Kidney (tissue), 13 donors: ENCODE measurements at regions not wholly inside any gene's neighbourhood (a gene's known extent, or its start where the extent isn't known, plus 50 kb on each side); places are given as distances from the start of the nearest gene placed in this dataset.
A peak's percentile ranks its signal among the peaks of the same experiment; 100 is the strongest.

ENCODE experiments used
- DNase-seq, 5 donors: peaks; one replicate each; pipeline ENCODE4 v3.0.0-alpha.2; 2013 to 2020
- FAIRE-seq: peaks from 2 replicates; lab custom pipeline; 2012; peaks lifted over from hg19 to GRCh38; lab: Jason Lieb, UNC
- H3K27ac ChIP-seq, 2 donors: one replicate each; pipeline ENCODE4 v1.7.0; 2013; ENCODE audit warnings: low read depth in 2 of 2, low read length in 2 of 2, inconsistent platforms in 1 of 2
- H3K27me3 ChIP-seq: one replicate; pipeline ENCODE4 v1.7.1; 2013; ENCODE audit warnings: low read length, inconsistent platforms; ENCODE audit not compliant: control insufficient read depth, insufficient read depth
- H3K36me3 ChIP-seq, 3 donors: one replicate each; pipeline versions ENCODE4 v1.7.0 to v1.7.1; 2013; ENCODE audit warnings: low read length in 3 of 3, control low read depth in 1 of 3, inconsistent platforms in 1 of 3; ENCODE audit not compliant: insufficient read depth in 3 of 3, control insufficient read depth in 2 of 3
- H3K4me1 ChIP-seq, 3 donors: one replicate each; pipeline versions ENCODE4 v1.7.0 to v1.7.1; 2013; ENCODE audit warnings: low read length in 3 of 3, inconsistent platforms in 1 of 3, low read depth in 1 of 3; ENCODE audit not compliant: control insufficient read depth in 2 of 3, insufficient read depth in 2 of 3
- H3K4me3 ChIP-seq, 3 donors: one replicate each; pipeline versions ENCODE4 v1.7.0 to v1.8.1; 2013; ENCODE audit warnings: low read length in 3 of 3, control low read depth in 1 of 3, inconsistent platforms in 1 of 3
- H3K9ac ChIP-seq, 3 donors: one replicate each; pipeline versions ENCODE4 v1.7.0 to v1.7.1; 2013; ENCODE audit warnings: low read length in 3 of 3, control low read depth in 1 of 3, inconsistent platforms in 1 of 3
- H3K9me3 ChIP-seq, 3 donors: one replicate each; pipeline versions ENCODE4 v1.7.0 to v1.7.1; 2013; ENCODE audit warnings: low read length in 3 of 3, control low read depth in 1 of 3, inconsistent platforms in 1 of 3; ENCODE audit not compliant: control insufficient read depth in 2 of 3, insufficient read depth in 1 of 3
- intact Hi-C: fragments of 100-400 bp; cut with DNase I; formaldehyde crosslinking; loops from one replicate; pipeline ENCODE4 v1.11.1; 2022
- TF ChIP-seq, protein P1 (sequence below): IDR thresholded peaks from 3 replicates; pipeline ENCODE4 v1.5.1; 2012; ENCODE audit warnings: mild to moderate bottlenecking, moderate library complexity, borderline replicate concordance; ENCODE audit not compliant: insufficient read depth; ENCODE audit errors: extremely low read depth
- donor health status: control.
- donor health status: control.
- donor health status: control.
- donor health status: control.
- donor health status: control.
- donor health status: DM: yes; HTN: yes; CAD: no.
- donor health status: Normal renal cell carcinoma (clear cell type).

DNA sequence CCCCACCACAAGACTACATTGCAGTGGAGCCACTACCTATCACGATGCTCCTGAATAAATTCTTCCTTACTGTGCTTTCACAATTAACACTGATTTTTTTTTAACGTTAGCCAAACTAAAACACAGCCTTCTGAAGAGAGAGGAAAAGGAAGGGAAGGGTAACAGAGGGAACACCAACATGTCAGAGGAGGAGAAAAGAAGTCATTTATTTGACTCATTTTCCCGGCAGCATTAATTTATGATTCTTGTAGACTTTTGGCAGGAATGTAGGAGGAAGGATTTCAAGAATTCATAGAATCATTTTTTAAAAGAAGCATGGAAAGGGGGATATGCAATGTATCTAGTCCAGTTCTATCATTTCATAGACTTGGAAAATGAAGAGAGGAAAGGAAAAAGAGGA is 74.3 kb upstream of the IQCM start:
- Histone ChIP-seq H3K4me3 (no peak overlapping the region), H3K9ac (no peak overlapping the region), H3K27ac (no peak overlapping the region), H3K27me3 (no peaks in the 10 kb centered on the region), H3K36me3 (no peaks in the 10 kb centered on the region), H3K4me1 (no peaks in the 10 kb centered on the region), H3K9me3 (no peaks in the 10 kb centered on the region)
- FAIRE-seq (no peak), DNase-seq (no peak)
- TF ChIP-seq, protein P1, sequence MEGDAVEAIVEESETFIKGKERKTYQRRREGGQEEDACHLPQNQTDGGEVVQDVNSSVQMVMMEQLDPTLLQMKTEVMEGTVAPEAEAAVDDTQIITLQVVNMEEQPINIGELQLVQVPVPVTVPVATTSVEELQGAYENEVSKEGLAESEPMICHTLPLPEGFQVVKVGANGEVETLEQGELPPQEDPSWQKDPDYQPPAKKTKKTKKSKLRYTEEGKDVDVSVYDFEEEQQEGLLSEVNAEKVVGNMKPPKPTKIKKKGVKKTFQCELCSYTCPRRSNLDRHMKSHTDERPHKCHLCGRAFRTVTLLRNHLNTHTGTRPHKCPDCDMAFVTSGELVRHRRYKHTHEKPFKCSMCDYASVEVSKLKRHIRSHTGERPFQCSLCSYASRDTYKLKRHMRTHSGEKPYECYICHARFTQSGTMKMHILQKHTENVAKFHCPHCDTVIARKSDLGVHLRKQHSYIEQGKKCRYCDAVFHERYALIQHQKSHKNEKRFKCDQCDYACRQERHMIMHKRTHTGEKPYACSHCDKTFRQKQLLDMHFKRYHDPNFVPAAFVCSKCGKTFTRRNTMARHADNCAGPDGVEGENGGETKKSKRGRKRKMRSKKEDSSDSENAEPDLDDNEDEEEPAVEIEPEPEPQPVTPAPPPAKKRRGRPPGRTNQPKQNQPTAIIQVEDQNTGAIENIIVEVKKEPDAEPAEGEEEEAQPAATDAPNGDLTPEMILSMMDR = no peak
- intact Hi-C loops = loop anchor here (10.0 kb wide), 1 partner anchor 515 kb away; no protein-coding TSS in a partner anchor

DNA sequence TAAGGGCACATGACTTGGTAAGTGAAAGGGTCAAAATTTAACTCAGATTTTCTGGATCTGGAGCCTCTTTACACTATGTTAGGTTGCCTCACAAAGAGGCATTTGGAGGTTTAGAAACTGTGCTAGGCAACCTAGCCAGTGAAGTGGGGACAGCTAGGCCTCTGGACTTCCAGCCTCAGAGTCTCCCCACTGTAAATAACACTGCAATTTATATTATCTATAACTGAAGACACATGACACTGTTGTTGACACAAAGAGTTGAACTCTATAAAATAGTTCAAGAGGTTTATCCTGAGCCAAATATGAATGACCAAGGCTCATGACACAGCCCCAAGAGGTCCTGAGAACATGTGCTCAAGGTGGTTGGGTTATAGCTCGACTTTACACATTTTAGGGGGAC is 74.9 kb upstream of the IQCM start:
- Histone ChIP-seq H3K36me3 (no peaks in the 10 kb centered on the region), H3K9me3 (no peaks in the 10 kb centered on the region), H3K27ac (no peak overlapping the region), H3K4me1 (no peaks in the 10 kb centered on the region), H3K9ac (no peak overlapping the region), H3K27me3 (no peaks in the 10 kb centered on the region), H3K4me3 (no peak overlapping the region)
- FAIRE-seq (no peak), DNase-seq (no peak)
- TF ChIP-seq, protein P1 = no peak
- intact Hi-C loops = loop anchor here (10.0 kb wide), 1 partner anchor 516 kb away; no protein-coding TSS in a partner anchor

DNA sequence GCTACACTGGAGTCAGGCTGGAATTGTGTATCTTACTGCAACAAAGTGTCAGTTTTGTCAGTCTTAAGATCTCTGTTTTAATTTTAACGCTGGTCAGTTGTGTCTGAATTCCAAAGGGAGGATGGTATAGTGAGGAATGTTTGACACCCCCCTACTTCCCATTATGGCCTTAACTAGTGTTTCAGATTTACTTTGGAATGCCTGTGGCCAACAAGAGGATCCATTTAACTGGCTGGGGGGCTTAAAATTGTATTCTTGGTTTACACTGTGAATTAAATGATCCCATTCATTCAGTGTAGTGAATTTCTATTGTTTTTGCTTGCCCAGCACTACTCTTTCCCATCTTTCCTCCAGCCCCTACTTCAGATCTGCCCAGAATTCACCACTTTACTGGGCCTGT is 75.8 kb upstream of the IQCM start:
- FAIRE-seq = no peak
- no peaks in the 10 kb centered on the region for H3K9me3 ChIP-seq
- H3K27me3 ChIP-seq = no peaks in the 10 kb centered on the region
- no peak overlapping the region for H3K27ac ChIP-seq
- no peak overlapping the region for H3K9ac ChIP-seq
- no peak for DNase-seq
- H3K4me3 ChIP-seq = no peak overlapping the region
- H3K4me1 ChIP-seq = no peaks in the 10 kb centered on the region
- H3K36me3 ChIP-seq = no peaks in the 10 kb centered on the region
- intact Hi-C loops = loop anchor here (10.0 kb wide), 1 partner anchor 517 kb away; no protein-coding TSS in a partner anchor
- TF ChIP-seq, protein P1 = no peak

DNA sequence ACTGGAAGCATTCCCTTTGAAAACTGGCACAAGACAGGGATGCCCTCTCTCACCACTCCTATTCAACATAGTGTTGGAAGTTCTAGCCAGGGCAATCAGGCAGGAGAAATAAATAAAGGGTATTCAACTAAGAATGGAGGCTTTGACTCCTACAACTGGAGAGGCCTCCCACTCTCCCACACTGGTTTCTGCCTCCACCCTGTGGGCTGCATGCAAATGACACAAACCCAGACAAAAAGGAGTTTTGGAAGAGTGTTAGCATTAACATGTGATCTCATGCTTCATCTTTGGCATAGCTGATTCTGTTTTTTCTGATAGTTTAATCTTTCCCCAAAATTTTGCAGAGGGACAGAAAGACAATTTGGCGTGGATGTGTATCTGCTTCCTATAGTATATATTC is 80.8 kb upstream of the IQCM start:
- H3K27ac ChIP-seq = no peak overlapping the region
- H3K4me1 ChIP-seq = no peaks in the 10 kb centered on the region
- peak in 4 of 5 donors; percentile 17 to 52 (median 34) for DNase-seq
- FAIRE-seq = no peak
- TF ChIP-seq, protein P1 = no peak
- intact Hi-C loops = loop anchor here (10.0 kb wide), 1 partner anchor 522 kb away; no protein-coding TSS in a partner anchor
- no peaks in the 10 kb centered on the region for H3K27me3 ChIP-seq
- H3K36me3 ChIP-seq = no peaks in the 10 kb centered on the region
- no peaks in the 10 kb centered on the region for H3K9me3 ChIP-seq
- no peak overlapping the region for H3K9ac ChIP-seq
- no peak overlapping the region for H3K4me3 ChIP-seq
